Smooth muscle cell (in vitro differentiated cells): ENCODE measurements at regions not wholly inside any gene's neighbourhood (a gene's known extent, or its start where the extent isn't known, plus 50 kb on each side); places are given as distances from the start of the nearest gene placed in this dataset.

Experiments used
- DNase-seq: peaks from one replicate; lab custom pipeline; 2025; ENCODE audit not compliant: unreplicated experiment; lab: John Stamatoyannopoulos, UW
- H2AFZ ChIP-seq: fragments of 200-600 bp; sonication (generic); 2 replicates; pipeline ENCODE4 v1.6.0; 2016; ENCODE audit warnings: antibody characterized with exemption, low read depth, mild to moderate bottlenecking
- H3F3A ChIP-seq: fragments of 200-600 bp; sonication (generic); 2 replicates; pipeline ENCODE4 v1.6.0; 2017; ENCODE audit warnings: antibody characterized with exemption, low read depth
- H3K27ac ChIP-seq: fragments of 200-600 bp; sonication (generic); 2 replicates; pipeline ENCODE4 v1.5.1; 2016; ENCODE audit warnings: low read depth, mild to moderate bottlenecking
- H3K27me3 ChIP-seq: fragments of 200-600 bp; sonication (generic); 2 replicates; pipeline ENCODE4 v1.6.1; 2016; ENCODE audit warnings: low read depth, mild to moderate bottlenecking
- H3K36me3 ChIP-seq: fragments of 200-600 bp; sonication (generic); 2 replicates; pipeline ENCODE4 v1.5.1; 2016; ENCODE audit warnings: low read depth
- H3K4me1 ChIP-seq: fragments of 200-600 bp; sonication (generic); 2 replicates; pipeline ENCODE4 v1.5.1; 2016; ENCODE audit warnings: low read depth
- H3K4me2 ChIP-seq: fragments of 200-600 bp; sonication (generic); 2 replicates; pipeline ENCODE4 v1.6.0; 2016; ENCODE audit warnings: mild to moderate bottlenecking
- H3K4me3 ChIP-seq: fragments of 200-600 bp; sonication (generic); 2 replicates; pipeline ENCODE4 v1.5.1; 2016; ENCODE audit warnings: mild to moderate bottlenecking
- H3K79me2 ChIP-seq: fragments of 200-600 bp; sonication (generic); 2 replicates; pipeline ENCODE4 v1.6.0; 2016; ENCODE audit warnings: low read depth, mild to moderate bottlenecking
- H3K9ac ChIP-seq: fragments of 200-600 bp; sonication (generic); 2 replicates; pipeline ENCODE4 v1.6.0; 2016; ENCODE audit warnings: low read depth
- H3K9me3 ChIP-seq: fragments of 200-600 bp; sonication (generic); replicated peaks from 2 replicates; pipeline ENCODE4 v1.5.1; 2016; ENCODE audit warnings: low read depth
- H4K20me1 ChIP-seq: fragments of 200-600 bp; sonication (generic); 2 replicates; pipeline ENCODE4 v1.6.0; 2016; ENCODE audit warnings: low read depth
- CTCF ChIP-seq: fragments of 200-600 bp; sonication (generic); IDR thresholded peaks from 2 replicates; pipeline ENCODE4 v1.5.1; 2017; ENCODE audit warnings: borderline replicate concordance, mild to moderate bottlenecking, antibody characterized with exemption; ENCODE audit not compliant: insufficient read depth, poor library complexity, severe bottlenecking
- WGBS: methylation state at CpG from one replicate; pipeline ENCODE4 v1.1.7; 2016; ENCODE audit warnings: low lambda C conversion rate; 5-methylcytosine and 5-hydroxymethylcytosine counted together

- Histone ChIP-seq H3K79me2 (no peaks in the 10 kb centered on the region), H3K36me3 (no peaks in the 10 kb centered on the region), H3K27me3 (no peaks in the 10 kb centered on the region), H3K4me2 (peak overlapping the region; percentile 40), H3K4me1 (peaks cover 10% of the 10 kb centered on the region), H2AFZ (peak overlapping the region; percentile 48), H3K4me3 (no peak overlapping the region), H3K9ac (no peak overlapping the region), H4K20me1 (no peaks in the 10 kb centered on the region), H3K27ac (no peak overlapping the region), H3F3A (no peaks in the 10 kb centered on the region), H3K9me3 (no peaks in the 10 kb centered on the region)
- DNase-seq: no peak
- no peak for TF ChIP-seq CTCF
- 7% methylated on average over 1 of the region's 1 CpG for WGBS
Observed at GRCh38 chr3:118080889-118081288, 953.8 kb downstream of the IGSF11 start.

- Histone ChIP-seq H2AFZ (peak overlapping the region; percentile 7), H3K9ac (no peak overlapping the region), H3K27ac (no peak overlapping the region), H3K9me3 (no peaks in the 10 kb centered on the region), H3K4me3 (no peak overlapping the region), H3K27me3 (no peaks in the 10 kb centered on the region), H3K36me3 (no peaks in the 10 kb centered on the region), H3F3A (no peaks in the 10 kb centered on the region), H4K20me1 (no peaks in the 10 kb centered on the region), H3K4me1 (peaks cover 4% of the 10 kb centered on the region), H3K4me2 (no peak overlapping the region), H3K79me2 (no peaks in the 10 kb centered on the region)
- 62% methylated on average over 3 of the region's 3 CpGs for WGBS
- DNase-seq: no peak
- TF ChIP-seq CTCF: no peak
Observed at GRCh38 chr3:118088696-118089095, 946.0 kb downstream of the IGSF11 start.

GRCh38 chr3:118089563-118089962 is 945.1 kb downstream of the IGSF11 start:
- Histone ChIP-seq H4K20me1 (no peaks in the 10 kb centered on the region), H3K9ac (no peak overlapping the region), H3K27ac (no peak overlapping the region), H3K4me3 (no peak overlapping the region), H3K4me2 (no peak overlapping the region), H3K36me3 (no peaks in the 10 kb centered on the region), H3F3A (no peaks in the 10 kb centered on the region), H3K27me3 (no peaks in the 10 kb centered on the region), H3K79me2 (no peaks in the 10 kb centered on the region), H3K4me1 (peaks cover 4% of the 10 kb centered on the region), H3K9me3 (no peaks in the 10 kb centered on the region), H2AFZ (no peak overlapping the region)
- DNase-seq: no peak
- TF ChIP-seq CTCF: no peak
- WGBS: 36% methylated on average over 1 of the region's 1 CpG

GRCh38 chr3:118097226-118097625 is 937.4 kb downstream of the IGSF11 start:
- Histone ChIP-seq H3F3A (no peaks in the 10 kb centered on the region), H3K27ac (peak overlapping the region; percentile 63), H3K9ac (no peak overlapping the region), H3K4me2 (no peak overlapping the region), H3K4me1 (no peaks in the 10 kb centered on the region), H4K20me1 (no peaks in the 10 kb centered on the region), H2AFZ (no peak overlapping the region), H3K36me3 (no peaks in the 10 kb centered on the region), H3K79me2 (no peaks in the 10 kb centered on the region), H3K9me3 (no peaks in the 10 kb centered on the region), H3K4me3 (no peak overlapping the region), H3K27me3 (no peaks in the 10 kb centered on the region)
- no peak for TF ChIP-seq CTCF
- no peak for DNase-seq
- WGBS: 42% methylated on average over 2 of the region's 2 CpGs
